ENCODE measurements at regions not wholly inside any gene's neighbourhood (a gene's known extent, or its start where the extent isn't known, plus 50 kb on each side); places are given as distances from the start of the nearest gene placed in this dataset.

DNA sequence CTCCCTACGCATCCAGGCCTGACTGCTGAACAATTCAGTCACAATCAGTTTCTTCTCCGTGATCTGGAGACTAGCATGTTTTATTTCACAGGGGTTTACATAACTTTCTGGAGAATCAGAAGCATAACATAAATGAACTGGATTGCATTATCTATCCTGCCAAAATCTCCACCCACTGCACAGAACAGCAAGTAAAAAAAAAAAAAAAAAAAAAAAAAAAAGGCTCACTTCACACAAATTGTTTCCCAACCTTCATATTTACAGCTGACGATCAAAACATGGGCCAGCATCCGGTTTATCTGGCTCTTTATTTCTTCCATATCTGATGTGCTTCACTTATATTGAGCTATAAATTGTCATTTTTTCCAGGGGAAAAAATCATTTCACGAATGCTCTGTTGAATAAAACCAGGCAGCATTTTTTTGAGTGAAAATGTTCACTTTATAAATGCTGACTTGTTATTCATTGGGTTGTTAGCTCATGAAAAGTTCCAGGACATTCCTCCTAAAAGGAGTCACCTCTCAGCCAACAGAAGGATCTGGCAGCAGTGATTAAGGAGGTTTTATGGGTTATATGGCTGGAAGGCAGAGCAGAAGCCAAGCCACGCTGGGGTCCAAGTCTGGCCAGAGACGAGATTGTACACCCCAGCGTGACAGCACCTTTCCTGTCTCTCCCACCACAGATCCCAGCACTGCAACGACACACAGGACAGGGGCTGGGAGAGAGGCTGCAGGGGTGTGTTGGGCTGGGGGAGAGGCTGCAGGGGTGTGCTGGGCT is 51.2 kb upstream of the GLI2 start:
- Histone ChIP-seq H3K4me1 (replicated peaks in 1 of 4; ENCODE audit: control insufficient read depth in 3 of 4, insufficient read depth in 4 of 4, low read length in 3 of 4) (no peaks in the 10 kb centered on the region), H3K14ac (ENCODE audit: insufficient read length) (no peak overlapping the region), H3K4me3 (ENCODE audit: extremely low read depth in 1 of 4, insufficient read depth in 2 of 4, low read depth in 3 of 4, low read length in 4 of 4) (no peak overlapping the region), H3K56ac (replicated peaks; ENCODE audit: insufficient read length, low read depth, low read length) (no peak overlapping the region), H4K8ac (ENCODE audit: extremely low read depth, insufficient read depth, low read length) (no peak overlapping the region), H3K23me2 (ENCODE audit: low read depth, low read length) (no peaks in the 10 kb centered on the region), H3K23ac (ENCODE audit: insufficient read length) (no peak overlapping the region), H3K27me3 (replicated peaks in 1 of 4; ENCODE audit: control insufficient read depth in 3 of 4, extremely low read depth in 1 of 4, insufficient read depth in 3 of 4, low read length in 3 of 4) (peaks cover 0 to 6% (median 3%) of the 10 kb centered on the region in 4 experiments; a peak in 3 of 7 replicates), H3K18ac (ENCODE audit: extremely low read depth, low read length) (no peak overlapping the region), H3K9me3 (ENCODE audit: insufficient read depth in 2 of 2, low read depth in 1 of 2, low read length in 1 of 2) (no peaks in the 10 kb centered on the region), H3K9ac (replicated peaks in 1 of 4; ENCODE audit: extremely low read depth in 1 of 4, low read depth in 3 of 4, low read length in 3 of 4) (no peak overlapping the region), H3K4ac (replicated peaks; ENCODE audit: insufficient read length, low read depth, low read length) (no peak overlapping the region), H2BK120ac (replicated peaks; ENCODE audit: low read depth, low read length) (no peak overlapping the region), H2BK5ac (ENCODE audit: low read depth, low read length) (no peak overlapping the region), H4K20me1 (replicated peaks in 1 of 2; ENCODE audit: control insufficient read depth in 1 of 2, insufficient read depth in 2 of 2, low read length in 2 of 2) (no peaks in the 10 kb centered on the region), H4K91ac (replicated peaks; ENCODE audit: insufficient read length, low read length) (no peak overlapping the region), H2AK5ac (ENCODE audit: low read depth, low read length) (no peak overlapping the region), H3K27ac (ENCODE audit: low read depth, low read length) (no peak overlapping the region), H4K5ac (ENCODE audit: insufficient read length, low read depth, low read length) (no peak overlapping the region), H2BK15ac (ENCODE audit: low read length) (no peak overlapping the region), H2AFZ (ENCODE audit: low read length) (no peak overlapping the region), H2BK12ac (ENCODE audit: low read depth, low read length) (no peak overlapping the region), H3K4me2 (ENCODE audit: insufficient read depth in 1 of 2, low read depth in 2 of 2, low read length in 2 of 2) (no peak overlapping the region), H3K79me1 (ENCODE audit: low read depth, low read length) (no peaks in the 10 kb centered on the region), H2BK20ac (ENCODE audit: low read length) (no peak overlapping the region), H3K79me2 (ENCODE audit: control insufficient read depth in 1 of 2, insufficient read depth in 2 of 2, low read length in 2 of 2) (0 out of 4 replicates have a peak, but pooled peaks cover 0 to 3% of the 10 kb centered on the region in 2 experiments), H3K36me3 (ENCODE audit: control insufficient read depth in 2 of 4, insufficient read depth in 4 of 4, low read length in 3 of 4) (no peaks in the 10 kb centered on the region)
- DNase-seq (ENCODE audit: low read depth in 1 of 2, low spot score in 2 of 2) (no peak), FAIRE-seq (no peak)
- 88% methylated on average over 9 of the region's 9 CpGs; no CpG with 5 or more reads in 1 of the 2 experiments for WGBS, 2 experiments (ENCODE audit: extremely low coverage in 1 of 2, insufficient coverage in 1 of 2, insufficient read length in 1 of 2, insufficient replicate concordance in 2 of 2, low coverage in 1 of 2, low lambda C conversion rate in 2 of 2, missing lambda C conversion rate in 1 of 2)
- POLR2A ChIA-PET (ENCODE audit: partially characterized antibody), result no interaction called here
- CTCF ChIA-PET (ENCODE audit: partially characterized antibody), result interaction anchor here (0.7 to 9.6 kb wide), 11 partner anchors 11 to 654 kb away, joined by 3 to 88 read pairs (median 4); no protein-coding TSS in a partner anchor
- no peak for TF ChIP-seq HDAC6 (IDR thresholded peaks at IDR 0.05; ENCODE audit: low read depth, low read length)
- no peak for TF ChIP-seq EGR1 (IDR thresholded peaks at IDR 0.05; ENCODE audit: borderline replicate concordance, low read depth, low read length)
- no peak for TF ChIP-seq POU5F1 (IDR thresholded peaks at IDR 0.05; ENCODE audit: low read depth, low read length)
- no peak for TF ChIP-seq CHD1 (IDR thresholded peaks at IDR 0.05; ENCODE audit: low read depth, low read length)
- no peak for TF ChIP-seq GTF2F1 (IDR thresholded peaks at IDR 0.05; ENCODE audit: borderline replicate concordance, low read depth, low read length)
- TF ChIP-seq, protein P1, sequence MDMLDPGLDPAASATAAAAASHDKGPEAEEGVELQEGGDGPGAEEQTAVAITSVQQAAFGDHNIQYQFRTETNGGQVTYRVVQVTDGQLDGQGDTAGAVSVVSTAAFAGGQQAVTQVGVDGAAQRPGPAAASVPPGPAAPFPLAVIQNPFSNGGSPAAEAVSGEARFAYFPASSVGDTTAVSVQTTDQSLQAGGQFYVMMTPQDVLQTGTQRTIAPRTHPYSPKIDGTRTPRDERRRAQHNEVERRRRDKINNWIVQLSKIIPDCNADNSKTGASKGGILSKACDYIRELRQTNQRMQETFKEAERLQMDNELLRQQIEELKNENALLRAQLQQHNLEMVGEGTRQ (IDR thresholded peaks at IDR 0.05; ENCODE audit: low read length), result no peak
- TF ChIP-seq ASH2L (IDR thresholded peaks at IDR 0.05; ENCODE audit: low read length), result no peak
- TF ChIP-seq, protein P2, sequence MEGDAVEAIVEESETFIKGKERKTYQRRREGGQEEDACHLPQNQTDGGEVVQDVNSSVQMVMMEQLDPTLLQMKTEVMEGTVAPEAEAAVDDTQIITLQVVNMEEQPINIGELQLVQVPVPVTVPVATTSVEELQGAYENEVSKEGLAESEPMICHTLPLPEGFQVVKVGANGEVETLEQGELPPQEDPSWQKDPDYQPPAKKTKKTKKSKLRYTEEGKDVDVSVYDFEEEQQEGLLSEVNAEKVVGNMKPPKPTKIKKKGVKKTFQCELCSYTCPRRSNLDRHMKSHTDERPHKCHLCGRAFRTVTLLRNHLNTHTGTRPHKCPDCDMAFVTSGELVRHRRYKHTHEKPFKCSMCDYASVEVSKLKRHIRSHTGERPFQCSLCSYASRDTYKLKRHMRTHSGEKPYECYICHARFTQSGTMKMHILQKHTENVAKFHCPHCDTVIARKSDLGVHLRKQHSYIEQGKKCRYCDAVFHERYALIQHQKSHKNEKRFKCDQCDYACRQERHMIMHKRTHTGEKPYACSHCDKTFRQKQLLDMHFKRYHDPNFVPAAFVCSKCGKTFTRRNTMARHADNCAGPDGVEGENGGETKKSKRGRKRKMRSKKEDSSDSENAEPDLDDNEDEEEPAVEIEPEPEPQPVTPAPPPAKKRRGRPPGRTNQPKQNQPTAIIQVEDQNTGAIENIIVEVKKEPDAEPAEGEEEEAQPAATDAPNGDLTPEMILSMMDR (IDR thresholded peaks at IDR 0.05; ENCODE audit: control extremely low read depth in 1 of 3, insufficient read depth in 1 of 3, low read depth in 1 of 3, low read length in 3 of 3), result no peak
- no peak for TF ChIP-seq POLR2AphosphoS5 (IDR thresholded peaks at IDR 0.05; ENCODE audit: low read depth, low read length)
- TF ChIP-seq TAF7 (optimal IDR thresholded peaks at IDR 0.05; ENCODE audit: borderline replicate concordance, low read depth, low read length), result no peak
